Osteoblast (primary cell): ENCODE measurements at regions not wholly inside any gene's neighbourhood (a gene's known extent, or its start where the extent isn't known, plus 50 kb on each side); places are given as distances from the start of the nearest gene placed in this dataset.

ENCODE experiments used
- DNase-seq: peaks from one replicate; pipeline ENCODE4 v3.0.0; 2011; ENCODE audit warnings: low spot score, mixed read lengths; ENCODE audit not compliant: insufficient read length; ENCODE audit errors: missing footprints
- H2AFZ ChIP-seq: 2 replicates; pipeline ENCODE4 v1.6.0; 2011; ENCODE audit warnings: mild to moderate bottlenecking, low read length
- H3K27ac ChIP-seq: 2 replicates; pipeline ENCODE4 v1.5.1; 2011; ENCODE audit warnings: mild to moderate bottlenecking, low read depth, low read length, moderate library complexity
- H3K27me3 ChIP-seq: 2 replicates; pipeline ENCODE4 v1.6.0; 2012; ENCODE audit warnings: mild to moderate bottlenecking, control low read depth, inconsistent platforms, low read length, moderate library complexity; ENCODE audit not compliant: insufficient read depth
- H3K36me3 ChIP-seq: 2 replicates; pipeline ENCODE4 v1.5.1; 2011; ENCODE audit warnings: mild to moderate bottlenecking, low read length, control low read depth, moderate library complexity; ENCODE audit not compliant: insufficient read depth
- H3K4me1 ChIP-seq: 2 replicates; pipeline ENCODE4 v1.5.1; 2011; ENCODE audit warnings: mild to moderate bottlenecking, low read length, control low read depth, moderate library complexity; ENCODE audit not compliant: insufficient read depth
- H3K4me2 ChIP-seq: 2 replicates; pipeline ENCODE4 v1.6.0; 2011; ENCODE audit warnings: mild to moderate bottlenecking, low read length; ENCODE audit not compliant: insufficient read depth
- H3K4me3 ChIP-seq: fragments of 200-600 bp; sonication (generic); 3 replicates; pipeline ENCODE4 v1.5.1; 2012; ENCODE audit warnings: mild to moderate bottlenecking, low read length, inconsistent platforms; ENCODE audit not compliant: insufficient read depth
- H3K79me2 ChIP-seq: 2 replicates; pipeline ENCODE4 v1.6.0; 2012; ENCODE audit warnings: mild to moderate bottlenecking, low read length, control low read depth, inconsistent platforms; ENCODE audit not compliant: insufficient read depth
- H3K9me3 ChIP-seq: 2 replicates; pipeline ENCODE4 v1.5.1; 2011; ENCODE audit warnings: low read depth, low read length, control low read depth
- H4K20me1 ChIP-seq: 2 replicates; pipeline ENCODE4 v1.6.0; 2012; ENCODE audit warnings: mild to moderate bottlenecking, low read length, control low read depth; ENCODE audit not compliant: insufficient read depth
- TF ChIP-seq, protein P1 (sequence below): IDR thresholded peaks from 2 replicates; pipeline ENCODE4 v1.5.1; 2011; ENCODE audit warnings: mild to moderate bottlenecking, low read depth, low read length, moderate library complexity; ENCODE audit errors: extremely low read depth

DNA sequence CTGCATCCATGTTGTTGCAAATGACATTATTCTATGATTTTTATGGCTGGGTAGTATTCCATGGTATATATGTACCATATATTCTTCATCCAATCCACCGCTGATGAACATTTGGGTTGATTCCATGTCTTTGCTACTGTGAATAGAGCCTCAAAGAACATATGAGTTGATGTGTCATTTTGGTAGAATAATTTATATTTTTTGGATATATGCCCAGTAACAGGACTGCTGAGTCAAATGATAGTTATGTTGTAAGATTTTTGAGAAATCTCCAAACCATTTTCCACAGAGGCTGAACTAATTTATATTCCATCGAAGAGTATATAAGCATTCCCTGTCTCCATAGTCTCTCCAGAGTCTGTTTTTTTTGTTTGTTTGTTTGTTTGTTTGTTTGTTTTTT, 1373.5 kb downstream of the GRIK2 start:
- DNase-seq, result no peak
- H3K36me3 ChIP-seq, result no peaks in the 10 kb centered on the region
- H3K4me1 ChIP-seq, result no peaks in the 10 kb centered on the region
- H3K79me2 ChIP-seq, result no peaks in the 10 kb centered on the region
- H3K4me3 ChIP-seq, result no peak overlapping the region
- H3K4me2 ChIP-seq, result no peak overlapping the region
- H3K9me3 ChIP-seq, result no peaks in the 10 kb centered on the region
- no peaks in the 10 kb centered on the region for H3K27me3 ChIP-seq
- H4K20me1 ChIP-seq, result no peaks in the 10 kb centered on the region
- TF ChIP-seq, protein P1, sequence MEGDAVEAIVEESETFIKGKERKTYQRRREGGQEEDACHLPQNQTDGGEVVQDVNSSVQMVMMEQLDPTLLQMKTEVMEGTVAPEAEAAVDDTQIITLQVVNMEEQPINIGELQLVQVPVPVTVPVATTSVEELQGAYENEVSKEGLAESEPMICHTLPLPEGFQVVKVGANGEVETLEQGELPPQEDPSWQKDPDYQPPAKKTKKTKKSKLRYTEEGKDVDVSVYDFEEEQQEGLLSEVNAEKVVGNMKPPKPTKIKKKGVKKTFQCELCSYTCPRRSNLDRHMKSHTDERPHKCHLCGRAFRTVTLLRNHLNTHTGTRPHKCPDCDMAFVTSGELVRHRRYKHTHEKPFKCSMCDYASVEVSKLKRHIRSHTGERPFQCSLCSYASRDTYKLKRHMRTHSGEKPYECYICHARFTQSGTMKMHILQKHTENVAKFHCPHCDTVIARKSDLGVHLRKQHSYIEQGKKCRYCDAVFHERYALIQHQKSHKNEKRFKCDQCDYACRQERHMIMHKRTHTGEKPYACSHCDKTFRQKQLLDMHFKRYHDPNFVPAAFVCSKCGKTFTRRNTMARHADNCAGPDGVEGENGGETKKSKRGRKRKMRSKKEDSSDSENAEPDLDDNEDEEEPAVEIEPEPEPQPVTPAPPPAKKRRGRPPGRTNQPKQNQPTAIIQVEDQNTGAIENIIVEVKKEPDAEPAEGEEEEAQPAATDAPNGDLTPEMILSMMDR, result no peak
- no peak overlapping the region for H3K27ac ChIP-seq
- H2AFZ ChIP-seq, result no peak overlapping the region

DNA sequence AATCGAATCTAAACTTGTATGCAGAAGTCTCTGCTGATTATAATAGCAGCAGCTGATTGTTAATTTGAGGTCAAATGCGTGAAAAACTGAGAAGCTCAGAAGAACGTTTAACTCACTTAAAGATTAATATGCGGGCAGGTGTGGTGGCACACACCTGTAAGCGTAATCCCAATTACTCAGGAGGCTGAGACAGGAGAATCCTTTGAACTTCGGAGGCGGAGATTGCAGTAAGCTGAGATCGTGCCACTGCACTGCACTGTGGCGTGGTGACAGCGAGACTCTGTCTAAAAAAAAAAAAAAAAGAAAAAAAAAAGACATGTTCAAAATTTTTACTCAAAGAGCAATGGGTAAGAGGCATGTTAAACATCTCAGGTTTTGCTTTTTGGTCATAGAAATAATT, 1370.8 kb downstream of the GRIK2 start:
- H2AFZ ChIP-seq, result no peak overlapping the region
- no peaks in the 10 kb centered on the region for H3K36me3 ChIP-seq
- no peaks in the 10 kb centered on the region for H3K27me3 ChIP-seq
- H3K79me2 ChIP-seq, result no peaks in the 10 kb centered on the region
- TF ChIP-seq, protein P1, result no peak
- H3K9me3 ChIP-seq, result no peaks in the 10 kb centered on the region
- no peak overlapping the region for H3K27ac ChIP-seq
- DNase-seq, result no peak
- no peak overlapping the region for H3K4me3 ChIP-seq
- no peak overlapping the region for H3K4me2 ChIP-seq
- no peaks in the 10 kb centered on the region for H3K4me1 ChIP-seq
- no peaks in the 10 kb centered on the region for H4K20me1 ChIP-seq

DNA sequence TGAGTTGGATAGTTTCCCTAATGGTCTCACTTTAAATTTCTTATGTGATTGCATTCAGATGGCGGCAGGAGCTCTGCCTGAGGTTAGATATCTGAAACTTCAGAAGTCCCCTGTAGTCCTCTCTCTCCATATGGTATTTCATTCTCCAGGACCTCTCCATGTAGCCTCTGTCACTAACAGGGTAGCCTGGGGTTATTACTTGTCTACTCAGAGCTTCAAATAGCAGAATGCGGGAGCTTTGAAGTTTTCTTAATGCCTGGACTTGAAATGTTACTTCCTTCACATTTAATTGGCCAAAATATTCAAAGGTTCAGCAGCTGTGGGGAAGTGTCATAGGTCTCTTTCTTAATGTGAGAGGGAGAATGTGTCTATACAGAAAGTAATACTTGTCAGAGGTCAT, 1370.4 kb downstream of the GRIK2 start:
- no peak overlapping the region for H2AFZ ChIP-seq
- H3K9me3 ChIP-seq, result no peaks in the 10 kb centered on the region
- H3K4me1 ChIP-seq, result no peaks in the 10 kb centered on the region
- no peak overlapping the region for H3K4me3 ChIP-seq
- H3K4me2 ChIP-seq, result no peak overlapping the region
- DNase-seq, result no peak
- H3K27me3 ChIP-seq, result no peaks in the 10 kb centered on the region
- no peaks in the 10 kb centered on the region for H4K20me1 ChIP-seq
- TF ChIP-seq, protein P1, result no peak
- no peaks in the 10 kb centered on the region for H3K36me3 ChIP-seq
- H3K27ac ChIP-seq, result no peak overlapping the region
- H3K79me2 ChIP-seq, result no peaks in the 10 kb centered on the region

DNA sequence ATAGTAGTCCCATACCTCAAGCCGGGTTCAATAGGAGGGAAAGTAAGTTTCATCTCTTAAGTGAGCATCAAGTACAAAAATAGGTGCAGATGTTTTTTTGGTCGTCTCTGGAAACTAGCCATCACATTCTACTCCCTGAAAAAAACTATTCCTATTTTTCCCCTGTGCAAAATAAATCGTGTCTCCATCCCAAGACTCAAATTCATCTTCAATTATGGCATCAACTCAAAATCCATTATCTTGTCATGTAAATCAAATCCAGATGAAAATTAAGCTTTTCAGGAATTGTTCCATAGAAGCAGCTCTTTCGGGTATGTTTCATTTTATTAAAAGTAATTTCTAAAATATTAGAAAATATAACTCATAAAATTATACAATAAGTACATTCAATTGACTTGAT, 1368.4 kb downstream of the GRIK2 start:
- Histone ChIP-seq H3K27me3 (no peaks in the 10 kb centered on the region), H2AFZ (no peak overlapping the region), H4K20me1 (no peaks in the 10 kb centered on the region), H3K4me3 (no peak overlapping the region), H3K27ac (no peak overlapping the region), H3K36me3 (no peaks in the 10 kb centered on the region), H3K9me3 (no peaks in the 10 kb centered on the region), H3K4me2 (no peak overlapping the region), H3K4me1 (no peaks in the 10 kb centered on the region), H3K79me2 (no peaks in the 10 kb centered on the region)
- no peak for DNase-seq
- TF ChIP-seq, protein P1, result no peak
